Activated T-helper 1 cell treated with anti-CD3 and anti-CD28 coated beads, Interleukin-2, amount 50 U/mL, for 16 hours (primary cell): ENCODE measurements at regions not wholly inside any gene's neighbourhood (a gene's known extent, or its start where the extent isn't known, plus 50 kb on each side); places are given as distances from the start of the nearest gene placed in this dataset.
"Not testable (repeated sequence)": the region's sequence is repeated elsewhere in the genome, so short reads cannot be mapped to it uniquely, and the experiment has no call there.

Experiments
- DNase-seq, 2 donors: peaks; one replicate each; pipeline ENCODE4 v3.0.0-alpha.2; 2020; ENCODE audit warnings: low read depth in 1 of 2, low spot score in 1 of 2

DNA sequence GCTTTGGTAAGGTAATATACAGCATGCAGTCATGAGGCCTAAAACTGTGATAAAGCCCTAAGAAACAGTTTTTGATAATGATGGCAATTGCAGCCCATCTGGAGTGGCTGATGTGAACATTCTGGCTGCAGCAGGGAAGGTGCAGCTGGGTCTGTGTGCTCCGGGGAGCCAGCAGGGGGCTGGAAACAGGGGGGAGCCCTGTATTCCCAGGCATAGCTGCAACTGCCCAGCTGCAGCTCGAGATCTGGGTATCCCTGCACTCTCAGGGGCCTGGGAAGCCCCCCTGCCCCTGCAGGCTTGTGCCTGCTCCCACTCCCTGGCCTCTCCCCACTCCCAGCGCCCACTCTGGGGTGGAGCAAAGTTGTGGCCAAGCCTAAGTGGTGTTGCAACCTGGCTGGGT lies 95.6 kb downstream of the RRAGB start:
- DNase-seq, result no peak

DNA sequence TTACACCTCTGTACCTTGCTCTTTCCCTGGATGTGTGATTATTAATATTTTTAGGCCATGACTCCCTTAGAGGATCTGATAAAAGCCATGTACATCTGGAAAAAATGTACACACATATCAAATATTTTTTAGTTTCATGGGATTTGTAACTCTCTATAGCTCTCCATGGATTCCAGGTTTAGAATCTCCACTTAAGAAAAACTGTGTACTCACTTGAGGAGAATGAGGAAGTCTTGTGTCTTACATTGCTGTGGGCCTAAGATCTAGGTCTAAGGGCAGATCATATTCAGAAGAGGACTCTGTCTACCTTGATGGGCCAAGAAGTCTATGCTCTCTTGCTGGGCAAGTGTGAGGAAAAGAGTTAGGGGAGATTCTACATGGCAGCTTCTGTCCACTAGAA lies 98.0 kb downstream of the RRAGB start:
- no peak for DNase-seq

DNA sequence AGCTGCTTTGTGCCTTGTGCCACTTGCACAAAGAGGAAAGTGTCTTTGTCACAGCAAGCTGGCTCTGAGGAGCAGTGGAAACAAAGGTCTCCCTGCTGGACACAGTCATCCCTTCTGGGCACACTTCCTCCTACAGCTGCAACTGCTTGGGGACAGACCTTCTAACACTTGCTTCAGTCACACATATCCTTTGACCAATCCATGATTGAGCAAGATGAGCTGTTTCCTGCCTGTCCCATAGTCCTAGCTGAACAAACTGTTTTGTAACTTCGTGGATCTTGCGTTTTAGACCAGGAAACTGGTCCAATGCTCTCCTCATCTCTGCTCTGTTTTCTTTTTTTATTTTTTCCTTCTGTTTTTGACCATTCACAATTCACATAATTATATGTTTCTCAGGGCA lies 98.5 kb downstream of the RRAGB start:
- DNase-seq, result no peak

DNA sequence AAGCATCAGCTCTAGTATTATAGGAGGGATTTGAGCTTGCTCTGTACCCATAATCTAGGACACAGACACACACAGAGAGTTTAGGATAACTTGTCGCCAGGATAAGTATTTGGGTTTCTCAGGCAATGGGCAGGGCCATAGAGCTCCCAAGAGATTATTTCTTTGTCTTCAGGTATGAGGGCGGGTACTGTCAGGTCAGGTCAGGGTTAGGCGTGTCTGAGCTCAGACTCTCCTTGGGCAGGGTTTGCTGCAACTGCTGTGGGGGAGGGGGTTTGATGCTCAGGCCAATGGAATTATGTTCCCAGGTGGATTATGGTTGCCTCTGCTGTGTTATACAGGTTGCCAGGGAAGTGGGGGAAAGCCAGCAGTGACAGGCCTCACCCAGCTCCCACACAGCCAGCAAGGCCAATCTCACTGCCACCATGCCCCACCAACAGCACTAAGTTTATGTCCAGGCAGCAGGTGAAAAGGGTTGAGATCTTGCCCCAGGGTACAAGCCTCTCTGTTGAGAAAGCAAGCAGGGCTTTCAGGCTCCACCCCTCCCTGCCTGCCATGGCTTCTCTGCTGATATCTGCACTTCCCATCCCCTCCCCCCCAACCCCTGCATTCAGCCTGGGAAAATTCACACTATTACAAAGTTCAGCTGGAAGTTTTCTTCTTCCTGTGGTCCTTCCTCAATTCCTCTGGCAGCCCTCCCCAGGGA lies 101.3 kb downstream of the RRAGB start:
- DNase-seq, result no peak

DNA sequence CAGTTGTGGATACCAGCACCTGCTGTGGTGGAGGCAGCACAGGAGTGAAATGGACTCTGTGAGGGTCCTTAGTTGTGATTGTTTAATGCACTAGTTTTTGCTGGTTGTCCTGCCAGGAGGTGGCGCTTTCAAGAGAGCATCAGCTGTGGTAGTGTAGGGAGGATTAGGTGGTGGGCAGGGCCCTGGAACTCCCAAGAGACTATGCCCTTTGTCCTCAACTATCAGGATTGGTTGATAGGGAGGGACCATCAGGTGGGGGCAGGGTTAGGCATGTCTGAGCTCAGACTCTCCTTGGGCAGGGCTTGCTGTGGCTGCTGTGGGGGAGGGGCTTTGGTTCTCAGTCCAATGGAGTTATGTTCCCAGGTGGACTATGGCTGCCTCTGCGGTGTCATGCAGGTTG lies 121.9 kb downstream of the RRAGB start:
- no peak for DNase-seq

DNA sequence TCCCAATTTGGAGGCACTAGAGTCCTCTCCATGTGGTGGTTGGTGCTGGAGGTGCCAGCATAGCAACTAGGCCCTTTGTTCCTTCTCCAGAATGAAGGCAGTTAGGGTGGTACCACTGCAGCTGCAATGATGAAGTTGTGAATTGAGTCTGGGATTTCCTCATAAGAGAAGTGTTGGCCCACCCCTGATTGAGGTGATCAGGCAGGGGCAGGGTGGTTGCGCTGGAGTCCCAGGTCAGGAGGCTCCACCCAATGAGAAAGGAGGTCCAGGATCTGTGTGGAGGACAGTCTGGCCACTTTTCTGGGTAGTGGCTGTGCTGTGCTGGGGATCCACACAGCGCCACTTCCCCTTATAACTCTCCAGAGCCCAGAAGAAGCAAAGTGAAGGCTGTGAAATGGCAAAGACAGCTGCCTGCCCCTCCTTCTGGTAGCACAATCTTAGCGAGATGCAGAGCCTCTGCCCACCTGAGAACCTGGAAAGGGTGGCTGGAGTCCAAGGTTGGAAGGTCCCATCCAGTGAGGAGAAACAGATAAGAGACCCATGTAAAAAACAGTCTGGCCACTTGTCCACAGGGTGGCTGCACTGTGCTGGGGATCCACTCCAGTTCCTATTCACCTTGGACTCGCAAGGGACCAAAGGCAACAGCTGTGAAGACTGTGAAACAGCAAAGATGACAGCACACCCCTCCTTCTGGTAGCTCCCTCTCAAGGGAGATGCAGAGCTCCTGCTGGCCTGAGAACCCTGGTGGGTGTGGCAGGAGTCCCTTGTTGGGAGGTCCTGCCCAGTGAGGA lies 124.6 kb downstream of the RRAGB start:
- DNase-seq, result no peak

DNA sequence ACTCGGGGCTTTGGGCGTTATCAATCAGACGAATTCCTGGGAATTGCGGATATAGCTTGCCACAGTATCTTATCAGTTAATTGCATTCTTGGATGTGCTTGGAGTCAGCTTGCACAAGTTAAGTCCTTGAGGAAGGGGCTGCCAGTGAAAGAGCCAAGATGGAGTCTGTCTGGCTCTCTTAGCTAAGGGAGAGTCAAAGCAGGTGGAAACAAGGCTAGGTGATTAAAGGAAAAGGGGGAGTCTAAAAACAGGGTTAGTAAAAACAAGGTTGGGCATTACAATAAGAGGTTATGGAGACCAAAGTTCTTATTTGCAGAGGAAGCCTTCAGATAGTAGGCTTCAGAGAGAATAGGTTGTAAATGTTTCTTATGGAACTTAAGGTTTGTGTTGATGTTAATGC lies 149.2 kb downstream of the RRAGB start:
- DNase-seq, result not testable (repeated sequence)

DNA sequence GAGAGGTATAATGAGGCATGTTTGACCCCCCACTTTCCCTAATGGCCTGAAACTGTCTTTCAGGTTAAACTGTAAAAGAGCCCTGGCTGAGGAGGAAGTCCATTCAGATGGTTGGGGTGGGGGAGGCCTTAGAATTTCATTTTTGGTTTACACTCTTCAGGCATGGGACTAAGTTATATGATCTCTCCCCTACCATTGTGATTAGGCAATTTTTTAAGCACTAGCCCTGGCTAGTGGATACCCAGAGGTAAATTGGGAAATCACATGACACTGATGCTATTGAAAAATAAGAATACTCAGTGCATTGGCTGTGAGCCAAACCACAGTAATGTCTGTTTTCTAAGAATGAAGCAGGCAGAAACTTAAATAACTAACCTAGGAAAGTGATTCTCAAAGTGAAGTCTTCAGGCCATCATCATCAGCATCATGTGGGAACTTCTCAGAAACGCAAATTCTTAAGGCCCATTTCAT lies 149.7 kb downstream of the RRAGB start:
- DNase-seq, result no peak

DNA sequence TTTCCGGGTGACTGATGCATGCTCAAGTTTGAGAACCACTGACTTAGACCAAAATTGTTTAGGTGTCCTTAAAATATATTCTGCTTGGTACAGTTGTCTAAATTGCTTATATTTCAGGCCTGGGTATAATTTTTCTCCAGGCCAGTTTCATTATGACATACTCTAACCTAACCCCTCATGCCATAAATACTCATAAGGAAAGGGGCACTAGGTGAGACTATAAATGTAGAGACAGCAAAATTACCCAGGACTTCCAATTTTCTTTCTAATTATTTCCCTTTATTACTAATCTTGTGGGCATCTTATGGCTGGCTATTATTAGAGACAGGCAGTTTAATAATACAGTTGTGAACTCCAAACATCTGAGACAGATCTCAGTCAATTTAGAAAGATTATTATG lies 150.2 kb downstream of the RRAGB start:
- no peak for DNase-seq

DNA sequence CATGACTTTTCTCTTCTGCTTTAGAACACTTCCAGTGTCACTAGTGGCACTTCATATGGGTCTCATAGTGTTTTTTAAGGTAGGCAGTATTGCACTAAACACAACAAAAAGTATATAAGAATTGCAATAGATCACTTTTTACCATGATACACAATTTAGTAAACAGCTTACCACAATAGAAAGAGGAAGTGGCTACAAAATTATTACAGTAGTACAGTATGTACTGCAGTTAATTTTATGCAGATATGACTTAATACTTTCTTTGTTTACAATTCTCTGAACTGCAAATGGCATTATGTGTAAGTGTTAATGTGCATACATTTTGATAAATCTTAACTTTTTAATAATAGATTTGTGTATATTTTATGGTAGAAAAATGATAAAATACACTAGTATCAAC lies 157.3 kb downstream of the RRAGB start:
- DNase-seq, result no peak

DNA sequence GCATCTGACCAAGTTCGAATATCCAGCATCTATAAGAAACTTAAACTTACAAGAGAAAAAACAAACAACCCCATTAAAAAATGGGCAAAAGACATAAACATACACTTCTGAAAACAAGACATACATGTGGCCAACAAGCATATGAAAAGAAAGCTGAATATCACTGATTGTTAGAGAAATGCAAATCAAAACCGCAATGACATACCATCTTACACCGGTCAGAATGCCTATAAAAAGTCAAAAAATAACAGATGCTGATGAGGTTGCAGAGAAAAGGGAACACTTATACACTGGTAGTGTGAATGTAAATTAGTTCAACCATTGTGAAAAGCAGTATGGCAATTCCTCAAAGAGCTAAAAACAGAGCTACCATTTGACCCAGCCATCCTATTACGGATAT lies 166.0 kb downstream of the RRAGB start:
- DNase-seq, result not testable (repeated sequence)

DNA sequence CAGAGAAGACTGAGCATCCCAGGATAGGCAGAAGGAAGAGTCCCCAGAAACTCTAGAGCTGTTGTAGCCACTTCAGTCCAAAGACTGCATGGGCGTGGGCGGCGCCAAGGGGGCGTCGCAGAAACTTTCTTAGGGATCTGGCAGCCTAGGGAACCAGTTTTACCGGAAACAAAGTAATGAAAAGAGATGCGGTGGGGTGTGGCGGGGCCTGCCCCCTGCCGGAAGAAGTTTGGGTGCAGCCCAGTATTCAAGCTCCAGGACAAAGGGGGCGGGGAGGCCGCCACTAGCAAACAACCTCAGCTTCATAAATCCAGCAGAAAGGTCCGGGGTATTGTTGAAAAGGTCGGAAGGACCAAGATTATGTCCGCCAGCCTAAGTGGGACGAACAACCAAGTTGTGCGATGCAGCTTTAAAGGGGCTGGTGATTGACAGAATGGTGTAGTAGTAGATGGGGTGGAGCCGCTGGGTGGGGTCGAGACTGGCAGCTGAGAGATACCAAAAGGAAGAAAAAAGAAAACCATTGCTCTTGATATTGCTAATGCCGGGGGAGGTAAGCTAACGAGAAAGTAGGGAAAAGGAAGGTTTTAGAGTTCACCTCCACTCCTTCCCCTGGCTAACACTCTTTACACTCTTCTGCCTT lies 190.5 kb downstream of the RRAGB start:
- DNase-seq, result peak; percentile 6 to 11

DNA sequence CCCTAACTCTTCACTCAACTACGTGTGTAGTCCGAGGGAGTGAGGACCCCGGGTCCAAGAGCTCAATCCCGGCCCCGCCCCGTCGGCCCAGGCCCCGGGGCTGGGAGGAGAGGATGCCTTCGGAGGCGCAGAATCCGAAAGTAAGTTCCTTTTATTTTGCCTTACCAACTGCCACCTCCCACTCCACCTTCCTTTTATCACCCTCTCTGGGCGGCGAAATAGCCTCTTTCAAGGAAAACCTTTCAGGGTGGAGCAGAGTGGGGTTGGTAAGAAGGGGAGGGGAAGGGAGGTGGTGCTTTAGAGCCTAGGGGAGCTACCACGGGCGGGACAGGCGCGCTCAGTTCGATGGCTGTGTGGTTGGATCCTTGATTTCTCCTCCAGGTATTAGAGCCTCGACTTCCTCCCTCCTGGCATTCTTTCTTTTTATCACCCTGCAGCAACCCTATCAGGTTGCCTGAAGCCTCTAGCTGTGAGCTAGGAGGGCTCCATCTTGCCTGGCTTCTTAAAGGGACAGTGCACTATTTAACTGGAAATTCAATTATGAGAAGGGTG lies 191.2 kb downstream of the RRAGB start:
- no peak for DNase-seq

DNA sequence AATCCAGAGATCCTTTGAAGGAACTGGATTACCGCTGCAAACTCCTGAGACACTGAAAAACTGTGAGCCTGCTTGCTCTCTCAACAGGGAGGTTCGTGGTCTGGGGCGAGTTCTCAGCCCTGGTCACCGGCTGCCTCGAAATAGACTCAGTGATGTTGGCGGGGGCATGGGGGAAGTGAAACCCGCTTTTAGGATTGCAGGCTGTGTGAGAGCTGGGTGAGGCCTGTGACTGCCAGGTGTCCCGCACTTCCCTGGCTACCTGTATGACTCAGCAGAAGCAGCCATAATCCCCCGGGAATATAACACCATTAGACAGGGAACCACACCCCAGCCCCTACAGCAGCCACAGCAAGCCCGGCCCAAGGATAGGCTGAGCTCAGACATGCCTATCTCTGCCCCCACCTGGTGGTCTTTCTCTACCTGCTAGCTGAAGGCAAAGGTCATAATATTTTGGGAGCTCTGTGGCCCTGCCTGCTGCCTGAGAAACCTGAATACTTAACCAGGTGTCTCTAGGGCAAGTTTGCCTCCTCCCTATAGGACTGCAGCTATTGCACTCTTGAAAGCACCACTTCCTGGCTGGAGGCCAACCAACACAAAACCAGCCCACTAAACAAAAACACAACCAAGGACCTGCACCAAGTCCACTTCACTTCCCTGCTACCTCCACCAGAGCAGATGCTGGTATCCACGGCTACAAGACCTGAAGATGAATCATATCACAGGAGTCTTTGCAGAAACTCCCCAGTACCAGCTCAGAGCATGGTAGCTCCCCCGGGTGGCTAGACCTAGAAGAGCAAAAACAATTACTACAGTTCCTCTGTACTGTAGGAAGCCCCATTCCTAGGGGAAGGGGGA lies 202.0 kb downstream of the RRAGB start:
- no peak for DNase-seq

DNA sequence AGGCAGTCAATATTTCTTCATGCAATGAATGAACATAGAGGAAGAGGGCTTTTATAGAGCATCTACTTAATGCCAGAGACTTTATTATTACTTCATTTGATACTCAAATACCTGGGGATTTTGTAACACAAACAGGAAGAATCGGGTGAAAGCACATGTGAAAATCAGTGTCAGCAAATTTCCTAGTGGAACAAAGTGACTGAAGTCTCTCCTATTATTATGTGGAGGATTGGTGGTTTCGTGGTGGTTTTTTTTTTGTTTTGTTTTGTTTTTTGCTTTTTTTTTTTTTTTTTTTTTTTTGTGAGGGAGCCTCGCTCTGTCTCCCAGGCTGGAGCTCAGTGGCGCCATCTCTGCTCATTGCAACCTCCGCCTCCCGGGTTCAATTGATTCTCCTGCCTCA lies 207.0 kb downstream of the RRAGB start:
- DNase-seq, result no peak

DNA sequence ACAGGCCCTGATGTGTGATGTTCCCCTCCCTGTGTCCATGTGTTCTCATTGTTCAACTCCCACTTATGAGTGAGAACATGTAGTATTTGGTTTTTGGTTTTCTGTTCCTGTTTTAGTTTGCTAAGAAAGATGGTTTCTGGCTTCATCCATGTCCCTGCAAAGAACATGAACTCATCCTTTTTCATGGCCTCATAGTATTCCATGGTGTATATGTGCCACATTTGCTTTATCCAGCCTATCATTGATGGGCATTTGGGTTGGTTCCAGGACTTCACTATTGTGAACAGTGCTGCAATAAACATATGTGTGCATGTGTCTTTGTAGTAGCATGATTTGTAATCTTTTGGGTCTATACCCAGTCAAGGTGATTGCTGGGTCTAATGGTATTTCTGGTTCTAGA lies 211.0 kb downstream of the RRAGB start:
- not testable (repeated sequence) for DNase-seq
